HG03439 (cell line): ENCODE measurements at regions not wholly inside any gene's neighbourhood (a gene's known extent, or its start where the extent isn't known, plus 50 kb on each side); places are given as distances from the start of the nearest gene placed in this dataset.

Experiments used
- ATAC-seq: cut with Tn5 transposase; IDR thresholded peaks from one replicate; pipeline ENCODE4 v1.9.1; 2021; ENCODE audit warnings: mild to moderate bottlenecking, moderate library complexity; ENCODE audit not compliant: unreplicated experiment

DNA sequence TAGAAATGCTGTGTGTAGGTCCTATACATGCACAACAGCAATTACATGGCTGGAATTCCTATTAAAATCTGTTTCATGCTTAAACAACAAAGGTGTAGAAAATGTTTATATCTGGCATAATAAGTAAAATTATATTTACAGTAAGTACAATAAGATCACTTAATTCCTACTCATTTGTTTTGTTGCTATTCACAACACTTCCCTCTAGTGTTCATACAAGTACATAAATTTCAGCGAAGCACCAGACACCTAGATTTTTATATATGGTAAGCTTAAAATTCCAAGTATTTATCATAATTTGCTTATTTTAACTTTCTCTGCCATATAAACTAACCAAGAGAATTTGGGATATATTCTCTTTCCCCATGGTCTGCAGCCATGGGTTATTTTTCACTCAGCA, 51.8 kb upstream of the ANK3 start:
- no peak for ATAC-seq

DNA sequence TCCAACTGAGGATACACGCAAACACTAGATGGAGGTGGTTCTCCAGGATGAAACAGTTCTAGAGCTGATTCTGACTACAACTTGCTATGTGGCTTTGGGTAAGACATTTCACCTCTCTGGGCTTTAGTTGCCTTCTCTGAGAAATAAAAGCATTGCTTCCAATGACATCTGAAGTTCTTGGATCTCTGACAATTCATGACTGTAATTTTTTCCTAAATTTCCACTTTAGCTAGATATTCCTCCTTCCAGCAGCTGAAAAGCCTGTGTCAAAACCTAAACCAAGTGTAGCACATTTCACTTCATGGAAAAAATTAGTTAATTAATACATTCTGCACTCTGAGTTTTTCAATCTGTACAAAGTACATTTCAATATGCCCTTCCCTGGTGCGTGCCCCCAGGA, 50.0 kb upstream of the ANK3 start:
- ATAC-seq, result no peak
